ENCODE measurements at regions not wholly inside any gene's neighbourhood (a gene's known extent, or its start where the extent isn't known, plus 50 kb on each side); places are given as distances from the start of the nearest gene placed in this dataset.
"Not testable (repeated sequence)": the region's sequence is repeated elsewhere in the genome, so short reads cannot be mapped to it uniquely, and the experiment has no call there.

- no peak for DNase-seq (ENCODE audit: low read depth in 2 of 2)
Measured at GRCh38 chr12:84135586-84136279, 776.9 kb downstream of the SLC6A15 start.

- no peak for DNase-seq (ENCODE audit: low read depth in 2 of 2)
Measured at GRCh38 chr12:84134797-84135366, 777.7 kb downstream of the SLC6A15 start.

GRCh38 chr12:84131076-84131475 is 781.5 kb downstream of the SLC6A15 start:
- no peak for DNase-seq (ENCODE audit: low read depth in 2 of 2)

- DNase-seq (ENCODE audit: low read depth in 2 of 2) = no peak
Measured at GRCh38 chr12:84128117-84128991, 784.2 kb downstream of the SLC6A15 start.

- DNase-seq (ENCODE audit: low read depth in 2 of 2) = no peak
Measured at GRCh38 chr12:84124211-84124610, 788.4 kb downstream of the SLC6A15 start.

- no peak for DNase-seq (ENCODE audit: low read depth in 2 of 2)
Measured at GRCh38 chr12:84117190-84117589, 795.4 kb downstream of the SLC6A15 start.

GRCh38 chr12:84113666-84114065 is 798.9 kb downstream of the SLC6A15 start:
- DNase-seq (ENCODE audit: low read depth in 2 of 2) = no peak

GRCh38 chr12:84103886-84104285 is 808.7 kb downstream of the SLC6A15 start:
- not testable (repeated sequence) for DNase-seq (ENCODE audit: low read depth in 2 of 2)

GRCh38 chr12:84101963-84102362 is 810.6 kb downstream of the SLC6A15 start:
- DNase-seq (ENCODE audit: low read depth in 2 of 2) = not testable (repeated sequence)

GRCh38 chr12:84099591-84099990 is 813.0 kb downstream of the SLC6A15 start:
- DNase-seq (ENCODE audit: low read depth in 2 of 2) = not testable (repeated sequence)

GRCh38 chr12:84091651-84092050 is 820.9 kb downstream of the SLC6A15 start:
- DNase-seq (ENCODE audit: low read depth in 2 of 2) = no peak

- no peak for DNase-seq (ENCODE audit: low read depth in 2 of 2)
Measured at GRCh38 chr12:84089356-84089755, 823.2 kb downstream of the SLC6A15 start.

GRCh38 chr12:84085046-84085445 is 827.6 kb downstream of the SLC6A15 start:
- no peak for DNase-seq (ENCODE audit: low read depth in 2 of 2)

- DNase-seq (ENCODE audit: low read depth in 2 of 2) = no peak
Measured at GRCh38 chr12:84079626-84080025, 833.0 kb downstream of the SLC6A15 start.

GRCh38 chr12:84077679-84078078 is 834.9 kb downstream of the SLC6A15 start:
- no peak for DNase-seq (ENCODE audit: low read depth in 2 of 2)

GRCh38 chr12:84075991-84076390 is 836.6 kb downstream of the SLC6A15 start:
- DNase-seq (ENCODE audit: low read depth in 2 of 2) = no peak

- no peak for DNase-seq (ENCODE audit: low read depth in 2 of 2)
Measured at GRCh38 chr12:84073401-84073800, 839.2 kb downstream of the SLC6A15 start.

- no peak for DNase-seq (ENCODE audit: low read depth in 2 of 2)
Measured at GRCh38 chr12:84072961-84073360, 839.6 kb downstream of the SLC6A15 start.

GRCh38 chr12:84070292-84070691 is 842.3 kb downstream of the SLC6A15 start:
- no peak for DNase-seq (ENCODE audit: low read depth in 2 of 2)

- DNase-seq (ENCODE audit: low read depth in 2 of 2) = no peak
Measured at GRCh38 chr12:84069699-84070098, 842.9 kb downstream of the SLC6A15 start.

GRCh38 chr12:84069198-84069597 is 843.4 kb downstream of the SLC6A15 start:
- DNase-seq (ENCODE audit: low read depth in 2 of 2) = no peak

GRCh38 chr12:84058136-84058535 is 854.5 kb downstream of the SLC6A15 start:
- no peak for DNase-seq (ENCODE audit: low read depth in 2 of 2)

GRCh38 chr12:84054811-84055210 is 857.8 kb downstream of the SLC6A15 start:
- DNase-seq (ENCODE audit: low read depth in 2 of 2) = no peak
